Activated T-helper 1 cell treated with Interleukin-2 at 50 U/mL for 16 hours (primary cell): ENCODE measurements at regions not wholly inside any gene's neighbourhood (a gene's known extent, or its start where the extent isn't known, plus 50 kb on each side); places are given as distances from the start of the nearest gene placed in this dataset.
"Not testable (repeated sequence)": the region's sequence is repeated elsewhere in the genome, so short reads cannot be mapped to it uniquely, and the experiment has no call there.

Source experiments
- DNase-seq: peaks from one replicate; pipeline ENCODE4 v3.0.0-alpha.2; 2020; ENCODE audit warnings: low read depth

DNA sequence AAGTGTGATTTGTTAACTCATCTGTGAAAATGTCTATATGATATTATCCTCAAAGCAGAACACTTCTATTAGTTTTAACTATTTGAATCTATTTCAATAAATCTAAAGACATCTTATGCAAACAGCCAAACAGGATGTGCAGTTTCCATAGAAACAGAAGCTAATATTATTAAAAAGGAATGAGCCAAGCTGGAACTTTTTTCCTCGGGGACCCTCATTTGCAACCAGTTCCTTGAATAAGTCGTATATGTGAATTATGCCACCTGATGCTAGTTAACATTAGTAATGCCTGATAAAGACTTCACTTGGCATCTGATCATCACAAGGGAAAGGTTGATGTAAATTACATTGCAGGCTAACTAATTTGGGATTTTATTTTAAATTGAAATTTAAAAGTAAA is 216.9 kb upstream of the SMLR1 start:
- no peak for DNase-seq

DNA sequence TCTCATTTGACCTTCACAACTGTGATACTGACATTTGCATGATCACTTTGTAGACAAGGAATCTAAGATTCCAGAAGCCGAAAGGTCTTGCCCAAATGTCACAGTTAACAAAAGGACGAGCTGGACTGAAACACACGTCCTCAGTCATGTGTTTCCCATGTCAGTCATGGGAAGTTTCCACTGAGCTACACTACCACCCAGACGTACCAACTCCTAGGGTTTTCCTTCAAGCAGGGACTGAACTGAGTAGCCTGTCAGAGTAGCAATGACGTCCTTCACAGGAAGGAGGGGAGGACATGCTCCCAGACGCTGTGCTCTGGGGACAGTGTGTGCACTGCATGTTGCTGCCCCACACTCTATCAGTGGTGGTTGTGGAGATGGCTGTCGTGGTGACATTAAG is 215.8 kb upstream of the SMLR1 start:
- no peak for DNase-seq

DNA sequence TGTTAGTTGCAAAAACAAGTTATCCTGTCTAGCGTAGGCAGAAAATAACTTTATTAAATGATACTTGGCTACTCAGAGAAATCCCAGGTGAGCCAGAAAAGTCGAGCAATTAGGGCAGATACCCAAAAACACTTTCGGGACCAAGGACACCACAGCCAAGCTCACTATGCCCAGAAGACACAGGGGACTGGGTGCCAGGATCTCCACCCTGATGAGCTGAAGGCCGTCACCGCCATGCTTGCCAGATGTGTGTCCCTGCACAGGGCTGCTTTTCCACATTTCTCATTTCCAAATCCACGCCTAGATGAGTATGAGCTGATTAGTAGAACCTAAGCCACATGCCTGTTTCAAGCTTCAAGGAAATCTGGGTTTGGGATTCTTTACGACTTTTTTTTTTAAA is 214.0 kb upstream of the SMLR1 start:
- DNase-seq: no peak

DNA sequence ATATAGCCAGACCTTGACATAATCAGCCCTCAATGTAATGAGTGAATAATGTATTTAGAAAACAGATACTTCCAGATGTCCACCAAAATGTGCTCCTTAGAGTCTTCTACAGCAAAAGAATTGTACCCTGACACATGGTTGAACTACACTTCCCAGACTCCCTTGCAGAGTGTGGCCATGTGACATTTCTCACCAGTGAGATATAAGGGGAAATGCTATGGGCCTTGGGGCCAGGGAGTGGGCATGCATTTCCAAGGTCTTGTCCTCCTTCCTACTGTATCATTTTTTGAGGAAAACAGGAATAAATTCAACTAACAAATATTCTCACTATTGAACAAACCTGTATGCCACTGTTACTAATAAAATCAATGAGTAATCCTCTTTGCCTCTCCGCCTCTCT is 211.4 kb upstream of the SMLR1 start:
- no peak for DNase-seq

DNA sequence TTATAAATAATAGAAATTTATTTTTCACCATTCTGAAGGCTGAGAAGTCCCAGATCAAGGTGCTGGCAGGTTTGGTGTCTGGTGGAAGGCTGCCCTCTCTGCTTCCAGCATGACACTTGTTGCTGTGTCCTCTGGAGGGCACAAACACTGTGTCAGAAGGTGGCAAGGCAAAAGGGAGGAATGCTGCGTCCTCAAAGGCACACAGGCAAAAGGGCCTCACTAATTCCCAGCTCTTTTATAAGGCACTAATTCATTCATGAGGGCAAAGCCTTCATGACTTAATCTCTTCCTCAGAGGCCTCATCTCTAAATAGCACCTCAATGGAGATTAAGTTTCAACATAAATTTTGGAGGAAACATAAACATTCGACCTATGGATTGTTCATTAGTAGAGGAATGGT is 209.5 kb upstream of the SMLR1 start:
- no peak for DNase-seq

DNA sequence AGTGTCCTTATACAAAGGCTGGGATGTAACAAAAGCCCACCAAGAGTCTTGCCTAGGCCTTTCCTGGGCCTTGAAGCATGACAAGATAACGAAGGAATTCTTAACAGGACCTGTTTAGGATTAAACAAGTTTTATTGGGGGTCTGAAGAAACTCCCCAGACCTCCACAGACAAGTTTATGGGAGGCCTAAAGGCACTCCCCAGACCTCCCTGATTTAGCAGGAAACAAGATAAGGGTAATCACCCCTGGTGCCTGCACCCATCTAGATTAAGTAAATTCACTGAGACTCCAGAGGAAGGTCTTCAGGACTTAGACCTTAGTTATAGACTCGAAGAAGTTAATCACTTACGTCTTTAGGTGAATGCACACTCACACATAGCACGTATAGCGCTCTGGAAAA is 208.4 kb upstream of the SMLR1 start:
- not testable (repeated sequence) for DNase-seq

DNA sequence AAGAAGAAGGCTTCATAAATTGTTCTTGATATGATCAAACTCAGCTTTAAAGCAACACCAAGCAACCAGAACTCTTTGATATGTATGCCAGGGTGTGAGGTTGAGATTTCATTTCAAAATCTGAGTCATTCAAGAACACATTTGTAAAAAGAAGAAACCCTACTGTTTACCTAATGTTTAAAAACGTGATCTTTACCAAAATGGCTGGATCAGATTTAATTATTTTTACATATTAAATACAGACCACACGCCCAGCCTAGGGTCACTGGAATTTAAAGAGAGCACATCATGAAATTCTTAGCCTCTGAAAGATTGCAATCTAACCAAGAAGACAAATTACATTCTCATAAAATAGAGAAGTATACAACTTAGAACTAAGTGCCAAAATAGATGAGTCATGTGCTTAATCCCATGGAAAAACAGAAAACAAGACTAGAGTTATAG is 206.8 kb upstream of the SMLR1 start:
- DNase-seq: no peak

DNA sequence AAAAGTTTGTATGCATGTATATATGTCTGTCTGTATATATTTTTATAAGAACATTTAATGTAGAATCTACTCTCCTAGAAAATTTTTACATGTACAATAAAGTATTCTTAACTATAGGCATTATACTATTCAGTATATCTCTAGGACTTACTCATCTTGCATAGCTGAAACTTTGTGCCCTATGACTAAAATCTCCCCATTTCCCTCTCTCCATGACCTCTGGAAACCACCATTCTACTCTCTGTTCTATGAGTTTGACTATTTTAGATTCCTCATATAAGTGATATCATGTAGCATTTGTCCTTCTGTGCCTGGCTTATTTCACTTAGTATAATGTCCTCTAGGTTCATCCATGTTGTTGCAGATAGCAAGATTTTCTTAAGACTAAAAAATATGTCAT is 205.1 kb upstream of the SMLR1 start:
- DNase-seq: no peak

DNA sequence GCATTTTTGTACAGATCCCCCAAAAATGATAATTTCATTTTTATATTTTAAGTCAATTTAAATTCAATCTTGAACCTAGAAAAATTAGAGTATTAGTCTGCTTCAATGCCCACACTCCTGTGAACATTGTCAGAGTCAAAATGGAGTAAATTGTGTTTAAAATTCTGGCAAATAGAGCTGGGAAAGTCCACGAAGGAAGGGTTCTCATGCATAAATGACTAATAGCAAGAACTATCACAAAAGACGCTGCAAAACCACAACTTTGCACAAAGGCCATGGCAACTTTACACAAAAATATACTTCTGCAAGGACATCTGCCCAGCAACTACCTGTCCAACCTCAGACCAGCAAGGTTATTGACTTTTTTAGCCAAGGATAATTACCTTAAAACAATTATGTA is 203.2 kb upstream of the SMLR1 start:
- no peak for DNase-seq

DNA sequence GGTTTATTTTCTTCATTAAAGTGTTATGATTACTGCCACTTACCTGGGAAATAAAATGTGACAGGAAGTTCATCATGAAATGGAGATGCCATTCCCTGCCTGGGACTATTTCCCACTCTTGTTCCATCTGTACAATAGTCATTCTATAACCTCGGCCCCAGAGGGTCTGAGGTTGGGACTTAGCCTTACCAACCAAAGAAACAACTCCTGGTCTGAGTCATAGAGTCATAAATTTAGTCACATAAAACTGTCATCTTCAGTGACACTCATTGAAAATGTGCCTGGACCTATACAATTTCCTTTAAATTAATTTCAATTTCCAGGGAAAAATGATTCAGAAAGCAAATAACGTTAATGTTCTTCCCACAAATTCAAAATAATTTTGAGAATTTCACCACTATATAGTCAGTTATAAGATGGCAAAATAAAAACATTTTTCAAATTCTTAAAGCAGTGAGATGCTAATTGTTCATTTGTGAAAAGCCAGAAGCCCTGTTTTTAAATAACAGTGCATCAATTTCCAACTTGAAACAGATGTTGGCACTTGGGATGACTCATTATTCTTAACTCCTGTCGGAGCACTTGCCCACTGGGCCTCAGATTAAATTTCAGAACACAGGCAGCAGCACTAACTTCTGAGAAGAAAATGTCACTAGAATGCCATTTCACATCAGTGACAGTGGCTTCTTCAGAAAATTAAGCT is 201.2 kb upstream of the SMLR1 start:
- no peak for DNase-seq

DNA sequence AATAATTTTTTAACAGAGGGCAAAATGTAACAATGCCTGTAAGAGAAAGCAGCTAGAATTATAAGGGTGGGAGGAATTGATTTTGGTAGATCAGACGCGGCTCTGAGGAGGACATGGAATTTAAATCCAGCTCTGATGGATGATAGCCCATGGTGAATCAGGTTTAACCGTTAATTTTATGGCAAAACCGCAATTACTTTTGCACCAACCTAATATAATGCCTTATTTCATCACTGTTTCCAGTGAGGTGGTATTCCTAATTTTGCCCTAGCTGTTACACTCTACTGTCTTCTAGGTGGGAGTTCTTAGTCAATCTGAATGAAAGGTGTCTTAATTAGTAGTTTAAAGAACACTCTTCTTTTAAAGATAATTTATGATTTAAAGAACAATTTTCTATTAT is 198.3 kb upstream of the SMLR1 start:
- no peak for DNase-seq

DNA sequence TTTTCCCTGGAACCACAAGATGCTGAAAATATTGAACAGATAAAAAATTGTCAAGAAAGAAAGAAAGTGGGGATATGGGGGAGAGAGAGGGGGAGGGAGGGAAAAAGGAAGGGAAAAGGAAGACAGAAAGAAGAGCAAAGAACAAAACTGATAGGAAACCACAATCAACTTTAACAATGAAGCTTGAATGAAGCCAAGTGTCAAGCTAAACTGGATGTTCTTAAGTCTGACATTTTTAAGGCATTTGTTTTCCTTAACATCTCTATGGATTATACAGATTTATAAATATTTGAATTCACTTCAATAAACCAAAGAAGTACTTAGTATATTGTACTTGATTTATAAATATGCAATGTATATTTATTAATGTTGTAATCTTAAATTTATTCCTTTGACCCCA is 197.6 kb upstream of the SMLR1 start:
- DNase-seq: no peak

DNA sequence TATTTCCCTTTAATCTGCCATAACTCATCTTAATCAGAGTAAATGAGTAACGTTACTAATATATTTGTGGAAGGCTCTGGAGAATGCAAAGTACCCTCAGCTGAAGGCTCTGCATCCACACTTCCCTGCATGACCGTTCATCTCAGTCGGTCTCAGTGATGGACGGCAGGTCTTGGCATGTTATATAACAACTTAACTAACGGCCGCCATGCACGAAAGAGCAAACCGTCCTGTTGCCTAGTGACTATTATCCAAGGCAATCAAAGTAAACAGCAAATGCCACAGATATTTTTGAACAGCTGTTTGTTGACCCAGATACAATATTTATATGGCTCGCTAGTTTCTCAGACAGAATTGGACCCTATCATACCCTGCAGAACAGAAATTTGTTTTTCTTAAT is 194.9 kb upstream of the SMLR1 start:
- DNase-seq: no peak

DNA sequence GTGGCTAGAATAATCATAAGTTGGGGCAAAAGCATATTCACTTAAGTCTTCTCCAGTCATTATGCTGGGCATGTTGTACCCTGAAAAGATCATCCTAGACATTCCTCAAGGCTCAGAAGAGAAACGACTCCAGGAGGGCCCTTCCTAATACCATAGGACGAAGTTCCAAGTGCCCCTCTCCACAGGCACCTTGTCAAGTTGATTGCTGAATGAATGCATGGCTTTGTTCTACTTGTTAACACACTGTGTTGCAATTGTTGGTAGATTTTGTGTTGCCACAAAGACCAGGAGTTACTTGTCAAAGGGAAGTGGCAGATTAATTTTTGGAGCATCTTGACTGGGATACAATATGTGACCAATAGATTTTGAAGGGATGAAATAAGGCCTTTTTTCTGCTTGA is 194.3 kb upstream of the SMLR1 start:
- no peak for DNase-seq

DNA sequence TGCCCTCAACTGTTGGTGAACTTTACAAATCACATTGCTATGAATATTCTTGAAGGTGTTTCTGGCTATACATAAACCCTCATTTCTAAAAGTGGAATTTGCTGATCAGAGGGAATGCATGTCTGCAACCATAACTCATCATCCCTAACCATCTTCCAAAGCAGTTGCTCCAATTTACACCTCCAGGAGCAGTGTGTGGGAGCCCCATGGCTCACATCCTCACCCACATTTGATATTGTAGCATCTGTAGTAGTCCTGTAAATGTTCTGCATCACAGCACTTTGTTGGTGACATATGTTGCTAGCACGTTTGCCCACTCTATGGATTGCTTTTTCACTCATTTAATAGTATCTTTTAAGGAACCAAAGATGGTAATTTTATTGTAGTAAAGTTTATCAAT is 183.8 kb upstream of the SMLR1 start:
- DNase-seq: no peak

DNA sequence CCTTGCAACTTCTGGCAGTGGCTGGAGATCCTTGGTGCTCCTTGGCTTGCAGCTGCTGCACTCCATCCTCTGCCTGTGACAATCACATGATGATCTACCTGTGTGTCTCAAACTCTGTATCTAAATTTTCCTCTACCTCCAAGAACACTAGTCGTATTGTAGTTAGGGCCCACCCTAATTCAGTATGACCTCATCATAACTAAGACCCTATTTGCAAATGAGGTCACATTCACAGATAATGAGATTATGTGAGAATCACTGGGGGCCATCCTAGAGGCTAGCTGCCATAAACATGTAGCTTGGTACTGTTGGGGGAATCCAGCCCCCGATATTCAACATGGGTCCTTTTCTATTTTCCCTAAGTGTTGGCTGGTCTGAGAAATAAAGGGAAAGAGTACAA is 183.0 kb upstream of the SMLR1 start:
- DNase-seq: no peak

DNA sequence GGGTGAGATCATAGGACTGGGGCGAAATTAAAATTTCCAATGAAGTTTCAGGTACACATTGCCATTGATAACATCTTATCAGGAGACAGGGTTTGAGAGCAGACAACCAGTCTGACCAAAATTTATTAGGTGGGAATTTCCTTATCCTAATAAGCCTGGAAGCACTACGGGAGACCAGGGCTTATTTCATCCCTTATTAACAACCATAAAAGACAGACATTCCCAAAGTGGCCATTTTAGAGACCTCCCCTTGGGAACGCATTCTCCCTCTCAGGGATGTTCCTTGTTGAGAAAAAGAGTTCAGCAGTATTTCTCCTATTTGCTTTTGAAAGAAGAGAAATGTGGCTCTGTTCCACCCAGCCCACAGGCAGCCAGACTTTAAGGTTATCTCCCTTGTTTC is 182.4 kb upstream of the SMLR1 start:
- DNase-seq: not testable (repeated sequence)

DNA sequence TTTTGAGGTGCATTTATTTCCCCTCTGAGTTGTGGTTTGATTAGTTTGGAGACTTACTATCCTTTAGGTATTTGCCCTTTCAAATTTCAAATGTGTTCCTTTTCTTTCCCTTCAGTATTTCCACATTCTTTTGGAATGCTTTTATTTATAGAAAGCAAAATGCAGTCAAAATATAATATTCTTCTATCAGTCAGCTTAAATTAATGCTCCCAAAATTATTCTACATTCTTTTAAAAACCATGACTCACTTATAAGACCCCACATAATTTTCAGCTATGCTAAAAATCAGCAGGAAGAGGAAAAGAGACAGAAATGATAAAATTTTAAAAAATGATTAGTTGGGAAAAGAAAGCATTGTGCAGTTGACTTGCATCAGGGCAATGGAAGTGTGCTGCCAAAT is 180.0 kb upstream of the SMLR1 start:
- DNase-seq: no peak

DNA sequence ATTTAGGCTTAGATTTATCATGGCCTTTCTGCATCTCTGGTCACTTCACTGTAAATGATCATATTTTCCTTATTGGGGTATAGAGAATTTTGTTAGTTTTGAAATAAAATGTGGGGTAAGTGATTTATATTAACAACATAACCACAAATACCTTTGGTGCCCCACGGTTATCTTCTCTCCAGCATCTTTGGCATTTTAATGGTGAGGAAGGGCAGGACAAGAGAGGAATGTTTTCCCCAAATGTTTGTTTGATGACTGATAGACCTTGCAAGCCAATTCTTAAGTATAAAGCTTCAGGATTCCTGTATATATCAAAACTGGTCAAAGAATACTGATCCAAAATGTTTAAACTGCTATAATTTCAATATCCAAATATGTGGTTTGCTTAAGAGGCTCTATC is 171.6 kb upstream of the SMLR1 start:
- no peak for DNase-seq

DNA sequence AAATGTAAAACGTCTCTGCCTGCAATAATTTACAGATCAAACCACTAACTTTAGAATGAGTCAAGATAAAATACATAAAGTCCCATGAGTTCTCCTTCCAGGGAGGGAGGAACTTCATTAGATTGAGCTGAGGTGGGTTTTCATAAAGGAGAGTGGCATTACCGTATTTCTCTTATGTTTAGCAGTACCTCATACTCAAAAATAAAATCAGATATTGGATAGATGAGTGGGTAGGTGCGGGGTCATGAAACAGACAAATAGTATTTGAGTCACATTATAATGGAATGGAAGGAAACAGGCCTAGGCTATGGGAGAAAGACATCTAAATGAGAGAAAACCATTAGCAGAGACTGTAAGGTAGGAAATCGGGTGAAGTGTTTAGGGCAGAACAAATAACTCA is 166.1 kb upstream of the SMLR1 start:
- no peak for DNase-seq

DNA sequence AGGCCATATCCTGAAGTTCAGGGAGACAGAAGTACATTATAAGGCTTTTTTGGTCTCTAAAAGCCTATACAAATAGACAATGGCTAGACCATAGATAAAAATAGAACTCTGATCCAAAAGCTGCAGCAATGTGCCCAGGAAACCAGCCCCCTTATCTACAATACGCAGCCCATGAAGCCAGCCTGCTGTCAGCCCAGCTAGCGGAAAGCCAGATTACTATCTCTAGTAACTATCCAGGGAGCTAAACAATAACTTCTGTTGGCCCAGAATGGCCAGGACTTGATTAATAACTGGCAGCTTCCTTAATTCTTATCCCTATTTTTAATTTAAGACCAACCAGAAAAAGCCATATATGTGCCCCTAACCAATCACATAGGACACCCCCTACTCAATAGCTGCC is 160.4 kb upstream of the SMLR1 start:
- no peak for DNase-seq

DNA sequence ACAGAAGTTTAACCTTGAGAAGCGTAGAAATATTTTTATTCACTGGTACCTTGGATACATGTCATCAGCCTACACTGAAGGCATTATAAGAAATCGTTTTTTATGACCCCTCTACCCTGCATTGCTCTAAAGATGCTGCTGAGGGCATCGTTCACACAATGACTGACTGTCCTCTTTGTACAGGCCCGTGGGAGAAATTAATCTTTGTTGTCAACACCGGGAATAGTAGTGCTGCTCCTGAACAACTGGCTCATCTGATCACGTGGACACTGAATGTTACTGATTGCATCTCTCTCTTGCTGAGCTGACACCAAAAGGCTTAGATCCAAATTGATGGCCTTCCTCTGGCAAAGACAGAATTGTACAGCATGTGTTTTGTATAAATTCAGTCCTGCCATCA is 157.1 kb upstream of the SMLR1 start:
- DNase-seq: no peak

DNA sequence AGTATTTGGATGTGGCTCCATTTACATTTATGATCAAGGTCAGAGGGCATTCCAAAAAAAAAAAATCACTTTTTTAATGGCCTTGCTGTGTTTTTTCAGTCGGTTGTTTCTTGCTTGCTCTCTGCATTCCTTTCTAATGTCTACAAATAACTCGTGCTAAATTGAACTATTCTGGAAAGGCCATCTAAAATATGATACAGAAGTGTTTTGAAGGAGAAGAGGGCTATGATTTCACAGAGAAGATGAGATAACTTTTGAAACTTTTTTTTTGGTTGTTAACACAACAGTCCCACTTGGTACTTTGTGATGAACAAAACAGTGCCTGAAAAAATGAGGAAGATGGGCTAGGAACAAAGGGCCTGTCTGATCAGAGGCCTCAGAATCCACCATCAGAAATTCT is 156.1 kb upstream of the SMLR1 start:
- no peak for DNase-seq

DNA sequence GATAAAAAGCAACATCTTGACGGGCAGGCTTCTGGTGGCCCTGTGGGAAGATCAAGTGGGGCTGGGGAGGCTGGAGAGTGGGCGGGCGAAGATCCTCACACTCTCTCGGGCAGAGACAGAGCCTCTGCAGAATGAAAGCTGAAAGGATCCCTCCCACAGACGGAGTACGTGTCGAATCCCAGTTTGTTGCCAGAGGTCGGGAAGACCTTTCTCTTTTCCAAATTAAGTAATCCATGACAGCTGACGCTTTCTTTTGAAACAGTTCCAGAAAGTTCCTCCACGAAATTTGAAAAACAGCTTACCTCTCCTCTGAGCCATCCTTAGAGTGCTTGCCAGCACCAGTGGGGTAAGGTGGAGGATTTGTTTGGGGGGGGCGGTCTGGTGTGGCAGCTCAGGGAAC is 155.6 kb upstream of the SMLR1 start:
- DNase-seq: no peak

DNA sequence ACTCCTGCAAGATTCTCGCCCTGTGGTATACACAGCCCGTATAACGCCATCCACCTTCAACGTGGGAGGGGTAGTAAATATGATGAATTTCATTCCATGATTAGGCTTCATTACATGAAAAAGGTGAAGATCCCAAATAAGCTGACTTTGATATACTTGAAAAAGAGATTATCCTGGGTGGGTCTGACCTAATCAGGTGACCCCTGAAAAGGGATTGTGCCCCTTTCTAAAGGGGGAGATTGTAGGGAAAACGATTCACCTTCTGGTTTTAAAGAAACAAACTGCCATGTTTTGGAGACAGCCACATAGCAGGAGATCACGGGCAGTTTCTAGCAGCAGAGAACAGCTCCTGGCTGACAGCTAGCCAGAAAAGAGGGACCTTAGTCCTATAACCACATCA is 155.1 kb upstream of the SMLR1 start:
- no peak for DNase-seq
